ENCODE measurements at regions not wholly inside any gene's neighbourhood (a gene's known extent, or its start where the extent isn't known, plus 50 kb on each side); places are given as distances from the start of the nearest gene placed in this dataset.
A peak's percentile ranks its signal among the peaks of the same experiment; 100 is the strongest.

DNA sequence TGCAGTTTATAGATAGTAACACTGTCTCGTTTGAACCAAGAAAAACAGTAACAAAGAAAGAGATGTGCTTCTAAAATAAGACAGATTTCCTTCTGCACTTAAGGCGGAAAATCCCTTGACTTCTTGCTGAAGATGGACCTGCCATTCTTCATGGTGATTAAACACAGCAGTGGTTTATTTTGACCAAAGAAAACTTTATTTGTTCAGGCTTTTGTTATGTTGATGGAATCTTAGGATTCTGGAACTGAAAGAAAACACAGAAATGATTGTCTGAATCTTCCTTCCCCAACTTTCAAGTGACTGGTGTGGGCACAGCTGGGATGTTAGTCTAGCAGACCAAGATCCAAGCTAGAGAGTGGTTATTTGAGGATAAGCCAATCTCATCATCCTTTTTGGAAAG lies 72.2 kb downstream of the DACT1 start:
- peak overlapping the region in 3 of 8 donors; percentile 16 to 30 (median 27) for H3K27ac ChIP-seq

DNA sequence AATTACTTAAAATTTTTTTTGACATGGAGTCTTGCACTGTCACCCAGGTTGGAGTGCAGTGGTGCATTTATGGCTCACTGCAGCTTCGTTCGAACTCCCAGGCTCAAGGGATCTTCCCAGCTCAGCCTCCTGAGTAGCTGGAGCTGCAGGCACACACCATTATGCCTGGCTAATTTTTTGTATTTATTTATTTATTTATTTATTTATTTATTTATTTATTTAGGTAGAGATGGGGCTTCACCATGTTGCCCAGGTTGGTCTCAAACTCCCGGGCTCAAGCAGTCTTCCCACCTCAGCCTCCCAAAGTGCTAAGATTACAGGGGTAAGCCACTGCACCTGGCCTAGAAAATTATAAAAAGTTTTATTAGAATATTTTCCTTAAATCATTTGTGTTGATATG lies 73.6 kb downstream of the DACT1 start:
- no peak overlapping the region for H3K4me3 ChIP-seq
- no peaks in the 10 kb centered on the region for H3K9me3 ChIP-seq
- TF ChIP-seq, protein P1, sequence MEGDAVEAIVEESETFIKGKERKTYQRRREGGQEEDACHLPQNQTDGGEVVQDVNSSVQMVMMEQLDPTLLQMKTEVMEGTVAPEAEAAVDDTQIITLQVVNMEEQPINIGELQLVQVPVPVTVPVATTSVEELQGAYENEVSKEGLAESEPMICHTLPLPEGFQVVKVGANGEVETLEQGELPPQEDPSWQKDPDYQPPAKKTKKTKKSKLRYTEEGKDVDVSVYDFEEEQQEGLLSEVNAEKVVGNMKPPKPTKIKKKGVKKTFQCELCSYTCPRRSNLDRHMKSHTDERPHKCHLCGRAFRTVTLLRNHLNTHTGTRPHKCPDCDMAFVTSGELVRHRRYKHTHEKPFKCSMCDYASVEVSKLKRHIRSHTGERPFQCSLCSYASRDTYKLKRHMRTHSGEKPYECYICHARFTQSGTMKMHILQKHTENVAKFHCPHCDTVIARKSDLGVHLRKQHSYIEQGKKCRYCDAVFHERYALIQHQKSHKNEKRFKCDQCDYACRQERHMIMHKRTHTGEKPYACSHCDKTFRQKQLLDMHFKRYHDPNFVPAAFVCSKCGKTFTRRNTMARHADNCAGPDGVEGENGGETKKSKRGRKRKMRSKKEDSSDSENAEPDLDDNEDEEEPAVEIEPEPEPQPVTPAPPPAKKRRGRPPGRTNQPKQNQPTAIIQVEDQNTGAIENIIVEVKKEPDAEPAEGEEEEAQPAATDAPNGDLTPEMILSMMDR (IDR thresholded peaks at IDR 0.05 in 8 of 11, conservative IDR thresholded peaks at IDR 0.05 in 3 of 11) = no peak
- TF ChIP-seq POLR2A (IDR thresholded peaks at IDR 0.05) (no peak), POLR2AphosphoS5 (IDR thresholded peaks at IDR 0.05) (no peak)
- peaks cover 0 to 5% (median 0%) of the 10 kb centered on the region in 6 donors for H3K4me1 ChIP-seq
- H3K27ac ChIP-seq = no peak overlapping the region
- no peaks in the 10 kb centered on the region for H3K27me3 ChIP-seq (replicated peaks in 1 of 7)
- 91 to 99% (median 97%) methylated on average over 3 of the region's 3 CpGs for WGBS, 5 donors
- no peak for DNase-seq
- intact Hi-C loops (cut with DNase I; ENCODE audit: low total_unique reads) = no loop called here
- H3K36me3 ChIP-seq = no peaks in the 10 kb centered on the region

More for the DNA sequence above, 72.2 kb downstream of the DACT1 start:
- no peak for DNase-seq
- no peaks in the 10 kb centered on the region for H3K9me3 ChIP-seq
- no peak overlapping the region for H3K4me3 ChIP-seq
- intact Hi-C loops (cut with DNase I; ENCODE audit: low total_unique reads) = no loop called here
- H3K36me3 ChIP-seq = no peaks in the 10 kb centered on the region
- 29 to 46% (median 39%) methylated on average over 2 of the region's 2 CpGs for WGBS, 5 donors
- no peaks in the 10 kb centered on the region for H3K27me3 ChIP-seq (replicated peaks in 1 of 7)
- peaks cover 0 to 4% (median 0%) of the 10 kb centered on the region in 6 donors for H3K4me1 ChIP-seq
- TF ChIP-seq POLR2A (IDR thresholded peaks at IDR 0.05) = no peak
- no peak for TF ChIP-seq POLR2AphosphoS5 (IDR thresholded peaks at IDR 0.05)
- TF ChIP-seq, protein P1 (IDR thresholded peaks at IDR 0.05 in 8 of 11, conservative IDR thresholded peaks at IDR 0.05 in 3 of 11) = no peak

DNA sequence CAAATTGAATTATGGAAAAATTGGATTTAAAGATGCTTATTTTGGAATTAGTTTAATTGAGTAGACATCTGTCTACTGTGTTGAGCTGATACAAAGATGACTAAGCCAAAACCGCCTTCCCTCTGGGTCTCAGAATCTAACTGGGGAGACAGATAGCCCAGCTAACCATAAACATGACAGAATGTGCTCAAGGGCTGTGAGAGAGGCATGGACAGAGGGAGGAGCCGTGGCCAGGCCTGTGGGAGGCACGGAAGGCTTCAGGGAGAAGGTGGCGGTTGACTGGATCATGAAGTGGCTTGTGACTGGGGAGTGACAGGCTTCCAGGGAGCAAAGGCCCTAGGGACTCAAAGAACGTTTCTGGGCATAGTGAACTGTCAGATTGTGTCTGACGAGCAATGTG lies 74.6 kb downstream of the DACT1 start:
- Histone ChIP-seq H3K9me3 (no peaks in the 10 kb centered on the region), H3K27ac (no peak overlapping the region), H3K4me1 (peaks cover 0 to 11% (median 0%) of the 10 kb centered on the region in 6 donors), H3K27me3 (replicated peaks in 1 of 7) (no peaks in the 10 kb centered on the region), H3K36me3 (no peaks in the 10 kb centered on the region), H3K4me3 (no peak overlapping the region)
- TF ChIP-seq, protein P1 (IDR thresholded peaks at IDR 0.05 in 8 of 11, conservative IDR thresholded peaks at IDR 0.05 in 3 of 11) = no peak
- TF ChIP-seq POLR2AphosphoS5 (IDR thresholded peaks at IDR 0.05) (no peak), POLR2A (IDR thresholded peaks at IDR 0.05) (no peak)
- DNase-seq = no peak
- intact Hi-C loops (cut with DNase I; ENCODE audit: low total_unique reads) = no loop called here
- WGBS, 5 donors = 74 to 91% (median 85%) methylated on average over 6 of the region's 6 CpGs

DNA sequence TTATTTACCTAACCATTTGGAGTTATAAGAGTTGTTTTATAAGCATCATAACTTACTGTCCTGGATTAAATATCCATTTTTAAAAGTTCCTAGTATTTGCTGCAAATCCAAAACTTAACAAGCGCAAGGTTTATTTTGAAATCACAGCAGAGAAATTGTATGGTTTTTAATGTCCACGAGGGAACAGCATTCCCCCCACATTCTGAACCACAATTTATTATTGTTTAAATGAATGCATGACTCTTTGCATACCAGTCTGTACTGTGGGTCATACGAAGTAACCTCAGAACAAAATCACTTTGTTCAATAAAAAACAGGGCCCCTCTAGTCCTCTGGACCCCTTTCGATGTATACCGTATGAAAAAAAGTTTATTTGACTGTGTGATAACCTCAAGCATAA lies 75.9 kb downstream of the DACT1 start:
- Histone ChIP-seq H3K27me3 (replicated peaks in 1 of 7) (no peaks in the 10 kb centered on the region), H3K4me1 (peaks cover 0 to 11% (median 0%) of the 10 kb centered on the region in 6 donors), H3K9me3 (no peaks in the 10 kb centered on the region), H3K27ac (no peak overlapping the region), H3K36me3 (no peaks in the 10 kb centered on the region), H3K4me3 (no peak overlapping the region)
- DNase-seq = no peak
- WGBS, 5 donors = 84 to 92% (median 86%) methylated on average over 5 of the region's 5 CpGs
- intact Hi-C loops (cut with DNase I; ENCODE audit: low total_unique reads) = no loop called here
- no peak for TF ChIP-seq POLR2AphosphoS5 (IDR thresholded peaks at IDR 0.05)

DNA sequence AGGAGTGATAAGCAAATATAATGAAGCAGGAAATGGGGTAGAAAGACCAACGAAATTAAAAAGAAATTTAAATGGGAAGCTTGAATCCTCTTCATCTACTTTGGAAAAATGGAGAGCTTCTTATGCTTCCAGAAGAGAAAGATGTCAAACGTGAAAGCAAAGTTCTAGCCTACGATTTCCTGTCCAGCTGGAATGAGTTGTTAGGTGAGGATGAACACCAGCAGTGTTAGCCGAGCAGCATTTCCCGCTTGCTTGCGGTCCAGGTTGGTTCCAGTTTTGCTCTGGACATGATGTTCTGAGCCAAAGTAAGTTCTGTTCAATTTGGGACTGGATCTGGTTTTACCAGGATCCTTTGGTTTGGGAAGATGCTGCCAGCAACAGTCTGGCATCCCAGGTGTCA lies 78.9 kb downstream of the DACT1 start:
- Histone ChIP-seq H3K27ac (peak overlapping the region in 1 of 8 donors; percentile 4), H3K9me3 (no peaks in the 10 kb centered on the region), H3K4me3 (no peak overlapping the region), H3K36me3 (no peaks in the 10 kb centered on the region), H3K4me1 (peaks cover 0 to 7% (median 0%) of the 10 kb centered on the region in 6 donors), H3K27me3 (replicated peaks in 1 of 7) (no peaks in the 10 kb centered on the region)
- TF ChIP-seq POLR2AphosphoS5 (IDR thresholded peaks at IDR 0.05) = no peak
- 45 to 79% (median 66%) methylated on average over 6 of the region's 6 CpGs for WGBS, 5 donors
- DNase-seq = no peak
- intact Hi-C loops (cut with DNase I; ENCODE audit: low total_unique reads) = no loop called here
